GM18868 (cell line): ENCODE measurements at regions not wholly inside any gene's neighbourhood (a gene's known extent, or its start where the extent isn't known, plus 50 kb on each side); places are given as distances from the start of the nearest gene placed in this dataset.

ENCODE experiments used
- ATAC-seq: cut with Tn5 transposase; IDR thresholded peaks from one replicate; pipeline ENCODE4 v1.9.1; 2021; ENCODE audit warnings: mild to moderate bottlenecking, moderate library complexity; ENCODE audit not compliant: unreplicated experiment

GRCh38 chr3:193187070-193187722 is 53.8 kb upstream of the PLAAT1 start:
- no peak for ATAC-seq

GRCh38 chr3:193190146-193190786 is 50.8 kb upstream of the PLAAT1 start:
- ATAC-seq = peak; percentile 88
